KOPT-K1 (cell line): ENCODE measurements at regions not wholly inside any gene's neighbourhood (a gene's known extent, or its start where the extent isn't known, plus 50 kb on each side); places are given as distances from the start of the nearest gene placed in this dataset.

Experiments used
- H3K27ac ChIP-seq: fragments of 200-600 bp; sonication (generic); 2 replicates; pipeline ENCODE4 v1.5.1; 2016; ENCODE audit warnings: antibody characterized with exemption, mild to moderate bottlenecking, low read depth, low read length; ENCODE audit not compliant: poor library complexity, severe bottlenecking
- H3K36me3 ChIP-seq: fragments of 200-600 bp; sonication (generic); 2 replicates; pipeline ENCODE4 v1.5.1; 2017; ENCODE audit warnings: antibody characterized with exemption, mild to moderate bottlenecking, low read length, moderate library complexity; ENCODE audit not compliant: insufficient read depth
- H3K9me3 ChIP-seq: fragments of 200-600 bp; sonication (generic); 2 replicates; pipeline ENCODE4 v1.5.1; 2017; ENCODE audit warnings: antibody characterized with exemption, low read length, mild to moderate bottlenecking; ENCODE audit not compliant: insufficient read depth, poor library complexity, severe bottlenecking

DNA sequence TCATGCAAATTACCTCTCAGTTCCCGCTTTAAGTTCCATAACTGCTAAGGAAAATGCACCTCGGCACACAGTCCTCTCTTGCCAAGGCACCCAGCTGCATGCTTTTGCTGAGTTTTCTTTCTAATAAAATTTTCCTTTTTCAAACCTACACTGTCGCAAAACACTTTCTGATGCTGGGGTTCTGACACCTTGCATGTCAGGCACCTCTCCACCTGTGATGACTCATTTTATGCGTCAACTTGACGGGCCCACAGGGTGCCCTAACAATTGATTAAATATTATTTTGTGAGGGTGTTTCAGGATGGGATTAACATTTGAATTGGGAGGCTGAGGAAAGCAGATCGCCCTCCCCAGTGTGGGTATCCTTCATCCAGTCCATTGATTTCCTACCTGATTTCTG lies 291.0 kb upstream of the STS start:
- Histone ChIP-seq H3K27ac (no peak overlapping the region), H3K9me3 (peaks cover 9% of the 10 kb centered on the region), H3K36me3 (no peaks in the 10 kb centered on the region)

DNA sequence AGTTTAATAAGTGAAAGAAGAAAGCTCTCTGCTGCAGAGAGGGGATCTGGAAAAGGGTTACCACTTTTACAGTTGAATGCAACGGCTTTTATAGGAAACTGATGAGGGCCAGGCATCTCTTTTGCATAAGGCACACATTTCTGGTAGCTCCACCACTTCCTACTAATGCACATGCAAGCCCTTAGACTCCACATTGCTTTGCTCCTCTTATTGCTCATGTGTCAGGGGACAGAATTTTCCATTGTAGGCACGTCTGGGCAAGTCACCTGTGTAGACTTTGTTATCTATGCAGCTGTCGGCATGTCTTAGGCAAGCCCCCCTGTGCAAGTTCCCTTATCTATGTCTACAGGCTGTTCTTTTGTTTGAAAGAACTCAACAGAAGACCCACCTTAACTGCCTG lies 294.6 kb upstream of the STS start:
- Histone ChIP-seq H3K9me3 (no peaks in the 10 kb centered on the region), H3K36me3 (no peaks in the 10 kb centered on the region), H3K27ac (no peak overlapping the region)

DNA sequence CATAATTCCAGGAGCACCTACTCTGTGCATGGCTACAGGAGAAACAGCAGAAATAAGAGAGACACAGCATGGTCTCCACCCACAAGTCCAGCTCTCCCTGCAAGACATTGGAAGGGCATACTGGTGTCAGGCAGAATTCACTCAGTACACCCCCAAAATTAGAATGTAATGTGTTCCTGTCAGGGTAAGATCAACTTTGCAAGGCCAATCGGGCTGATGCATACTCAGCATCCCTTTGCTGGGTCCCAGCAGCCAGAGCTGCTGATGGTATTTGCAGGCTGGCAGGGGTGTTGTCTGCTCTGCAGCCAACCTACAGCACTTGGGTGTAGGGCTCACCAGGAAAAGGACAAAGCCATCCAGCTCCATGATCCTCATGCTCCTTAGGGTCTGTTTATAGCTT lies 295.4 kb upstream of the STS start:
- Histone ChIP-seq H3K36me3 (no peaks in the 10 kb centered on the region), H3K27ac (no peak overlapping the region), H3K9me3 (no peaks in the 10 kb centered on the region)

DNA sequence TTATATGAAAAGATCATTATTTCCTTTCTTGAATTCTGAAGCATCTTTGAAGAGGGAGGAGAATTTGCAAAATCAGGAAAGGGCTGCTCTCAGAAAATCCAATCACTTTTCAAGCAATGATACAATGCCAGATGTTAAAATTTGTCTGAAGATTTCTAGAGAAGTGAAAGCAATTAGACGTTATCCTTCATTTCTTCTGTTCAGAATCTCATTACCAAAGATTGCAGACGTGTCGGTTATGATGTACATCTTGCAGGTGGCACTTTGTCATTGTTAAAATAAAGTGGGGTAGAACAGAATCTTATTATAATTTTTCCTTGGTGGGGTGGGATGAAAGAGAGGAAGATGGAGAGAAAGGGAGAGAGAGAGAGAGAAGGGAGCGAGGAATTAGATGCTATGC lies 296.4 kb upstream of the STS start:
- Histone ChIP-seq H3K9me3 (no peaks in the 10 kb centered on the region), H3K36me3 (no peaks in the 10 kb centered on the region), H3K27ac (no peak overlapping the region)

DNA sequence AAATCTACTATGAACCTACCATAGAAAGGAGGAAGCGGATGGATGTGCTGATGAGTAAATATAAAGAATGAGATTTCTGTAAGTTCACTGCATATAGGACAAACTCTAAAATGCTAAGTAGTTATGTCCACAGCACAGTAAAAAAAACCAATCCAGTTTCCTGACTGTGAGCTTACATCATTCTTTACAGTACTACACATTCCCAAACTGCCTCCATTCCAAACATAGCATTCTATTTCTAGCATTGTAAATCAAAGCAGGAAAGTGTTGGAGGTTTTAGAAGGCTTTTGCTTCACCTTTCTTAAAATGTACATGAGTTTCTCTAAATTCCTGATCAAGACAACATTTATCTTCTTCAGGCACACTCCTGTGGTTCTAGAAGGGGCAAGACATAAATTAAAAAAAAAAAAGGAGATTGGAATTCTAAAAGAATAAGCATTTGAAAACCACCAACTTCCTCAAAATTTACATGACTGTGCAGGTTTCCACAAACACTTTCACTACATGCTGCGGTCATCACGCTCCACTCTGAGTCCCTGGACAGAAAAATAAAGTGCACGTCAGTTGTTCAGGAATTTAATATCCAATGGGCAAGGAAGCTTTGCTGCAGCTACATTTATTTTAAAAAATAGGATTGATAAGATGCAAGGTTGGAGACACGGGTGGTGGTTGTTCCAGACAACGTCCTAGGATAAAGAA lies 297.6 kb upstream of the STS start:
- no peak overlapping the region for H3K27ac ChIP-seq
- no peaks in the 10 kb centered on the region for H3K9me3 ChIP-seq
- H3K36me3 ChIP-seq, result no peaks in the 10 kb centered on the region

DNA sequence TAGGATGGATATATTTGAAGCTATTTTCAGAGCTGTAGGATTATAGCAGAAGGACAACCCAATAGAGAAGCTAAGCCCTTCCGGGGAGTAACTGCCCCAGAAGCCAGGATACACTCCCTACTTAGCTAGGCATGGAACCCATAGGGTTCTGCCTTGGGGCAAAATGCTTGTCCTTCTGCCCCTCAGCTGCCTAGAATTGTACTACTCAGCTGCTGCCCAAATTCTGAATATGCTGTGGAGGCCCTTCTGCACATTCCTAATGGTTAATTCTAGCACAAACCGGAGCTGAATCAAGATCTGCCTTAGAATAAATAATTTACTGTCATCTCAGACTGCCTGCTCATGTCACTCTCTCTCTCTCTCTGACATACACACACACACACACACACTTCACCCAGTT lies 297.7 kb upstream of the VCX3A start:
- H3K36me3 ChIP-seq, result no peaks in the 10 kb centered on the region
- no peaks in the 10 kb centered on the region for H3K9me3 ChIP-seq
- no peak overlapping the region for H3K27ac ChIP-seq

DNA sequence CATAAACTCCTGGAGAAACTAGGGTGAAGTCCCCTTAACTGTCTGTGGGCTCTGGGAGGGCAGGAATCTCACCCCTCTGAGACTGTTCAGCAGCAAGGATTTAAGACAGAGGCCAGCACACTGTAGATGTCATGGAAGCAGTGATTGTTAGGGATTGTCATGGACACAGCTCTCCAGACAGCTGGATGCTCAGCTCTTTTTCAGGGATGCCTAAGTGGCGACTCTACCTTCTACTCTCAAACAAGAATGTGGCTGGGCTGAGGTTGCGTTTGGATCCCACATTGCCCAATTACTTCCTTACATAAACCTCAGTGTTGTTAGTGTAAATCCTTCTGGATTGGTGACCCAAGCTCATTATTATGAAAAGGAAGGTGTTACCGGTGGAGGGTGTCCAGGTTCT lies 291.9 kb upstream of the VCX3A start:
- H3K36me3 ChIP-seq, result no peaks in the 10 kb centered on the region
- H3K27ac ChIP-seq, result no peak overlapping the region
- no peaks in the 10 kb centered on the region for H3K9me3 ChIP-seq

DNA sequence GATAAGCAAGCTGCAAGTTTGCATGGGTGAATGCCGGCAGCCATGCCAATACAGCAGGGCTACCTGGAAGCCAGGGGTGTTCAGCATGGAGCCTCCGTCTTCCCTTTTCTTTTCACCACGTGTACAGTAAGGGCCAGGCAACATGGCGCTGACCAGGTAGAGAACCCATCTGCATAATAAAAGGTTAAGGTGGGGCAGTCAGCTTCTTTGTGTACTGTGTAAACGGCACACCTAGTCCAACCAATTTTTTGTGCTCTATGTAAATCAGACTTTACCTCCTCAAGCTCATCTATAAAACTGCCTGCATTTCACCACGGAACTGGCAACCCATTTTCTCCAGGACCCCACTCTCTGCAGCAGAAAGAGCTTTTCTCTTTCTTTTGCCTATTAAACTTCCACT lies 286.8 kb upstream of the VCX3A start:
- no peaks in the 10 kb centered on the region for H3K36me3 ChIP-seq
- H3K9me3 ChIP-seq, result no peaks in the 10 kb centered on the region
- no peak overlapping the region for H3K27ac ChIP-seq

DNA sequence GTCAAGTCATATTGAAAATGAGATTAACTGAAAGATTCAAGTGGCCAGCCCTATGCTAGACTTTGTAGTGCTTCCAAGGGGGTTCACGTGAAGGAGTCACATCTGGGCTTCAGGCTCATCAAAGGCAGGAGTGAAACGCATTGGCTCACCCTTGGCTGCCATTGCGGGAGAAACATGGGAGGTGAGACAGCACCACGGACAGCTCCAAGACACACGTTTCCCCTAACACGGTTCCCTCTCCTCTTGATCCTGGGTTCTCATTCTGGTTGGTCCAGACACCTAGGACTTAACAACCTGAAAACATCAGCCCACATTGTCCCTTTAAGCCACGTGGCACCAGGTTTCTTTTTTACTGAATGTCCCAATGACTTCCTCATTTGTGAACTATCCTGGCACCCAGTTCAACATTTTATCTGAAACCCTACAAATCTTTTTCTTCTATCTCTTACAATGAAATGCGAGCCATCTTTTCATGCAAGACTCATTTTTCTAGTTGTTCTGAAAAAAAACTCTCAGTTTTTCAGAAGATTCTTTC lies 279.0 kb upstream of the VCX3A start:
- H3K36me3 ChIP-seq, result no peaks in the 10 kb centered on the region

DNA sequence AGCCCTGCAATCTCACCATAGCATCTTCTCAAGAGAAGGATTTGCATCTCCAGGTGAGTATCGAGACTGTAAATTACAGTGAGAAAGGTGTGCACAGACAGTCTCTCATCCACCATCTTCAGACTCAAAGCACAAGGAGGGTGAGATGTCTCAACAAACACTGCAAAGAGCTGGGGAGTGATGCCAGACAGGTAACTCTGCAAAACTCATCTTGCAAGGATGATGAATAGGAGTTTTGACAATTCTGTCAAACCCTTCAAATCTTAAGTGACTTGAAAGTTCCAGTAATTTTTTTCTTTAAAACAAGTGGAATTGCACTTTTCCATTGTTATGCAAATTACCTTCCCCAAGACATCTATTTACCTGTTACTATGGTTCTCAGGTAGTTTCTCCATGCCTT lies 277.2 kb upstream of the VCX3A start:
- H3K27ac ChIP-seq, result no peak overlapping the region
- H3K9me3 ChIP-seq, result no peaks in the 10 kb centered on the region
- H3K36me3 ChIP-seq, result no peaks in the 10 kb centered on the region

More for the DNA sequence above, 279.0 kb upstream of the VCX3A start:
- Histone ChIP-seq H3K27ac (no peak overlapping the region), H3K9me3 (no peaks in the 10 kb centered on the region)

DNA sequence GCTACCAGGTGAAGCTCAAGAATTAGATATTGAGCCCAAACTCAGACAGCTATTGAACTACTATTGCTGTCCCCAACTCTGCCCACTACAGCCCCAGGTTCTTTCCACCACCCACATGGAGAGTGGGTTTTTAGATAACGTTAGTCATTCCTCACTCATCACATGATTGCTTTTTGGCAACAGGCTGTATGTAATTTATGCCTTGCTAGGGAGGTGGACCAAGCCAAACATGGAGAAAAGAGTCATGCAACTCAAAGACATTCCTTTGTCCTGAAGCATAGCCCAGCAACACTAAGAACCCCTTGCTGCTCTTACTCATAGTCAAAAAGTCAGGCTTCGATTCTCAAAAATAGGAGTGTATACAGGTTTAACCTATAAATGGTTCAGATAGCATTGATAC lies 275.9 kb upstream of the VCX3A start:
- Histone ChIP-seq H3K36me3 (no peaks in the 10 kb centered on the region), H3K9me3 (no peaks in the 10 kb centered on the region), H3K27ac (no peak overlapping the region)

DNA sequence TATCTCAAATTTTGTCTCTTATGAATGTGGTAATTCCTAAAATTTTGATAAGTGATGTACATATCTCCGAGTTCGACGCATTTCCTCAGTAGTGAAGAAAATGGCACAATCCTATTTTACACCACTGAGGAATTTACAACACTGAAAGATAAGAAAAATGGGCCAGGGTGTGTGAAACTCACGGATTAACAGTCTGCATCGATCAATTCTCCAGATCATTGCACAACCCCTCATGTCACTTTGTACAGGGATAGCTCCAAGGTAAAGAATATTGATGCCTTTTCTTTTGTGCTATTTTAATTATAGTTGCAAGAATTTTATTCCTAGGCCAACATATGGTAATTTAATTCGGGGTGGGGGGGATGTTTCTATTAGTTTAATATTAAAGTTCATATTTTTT lies 268.7 kb upstream of the VCX3A start:
- Histone ChIP-seq H3K36me3 (no peaks in the 10 kb centered on the region), H3K9me3 (no peaks in the 10 kb centered on the region)

DNA sequence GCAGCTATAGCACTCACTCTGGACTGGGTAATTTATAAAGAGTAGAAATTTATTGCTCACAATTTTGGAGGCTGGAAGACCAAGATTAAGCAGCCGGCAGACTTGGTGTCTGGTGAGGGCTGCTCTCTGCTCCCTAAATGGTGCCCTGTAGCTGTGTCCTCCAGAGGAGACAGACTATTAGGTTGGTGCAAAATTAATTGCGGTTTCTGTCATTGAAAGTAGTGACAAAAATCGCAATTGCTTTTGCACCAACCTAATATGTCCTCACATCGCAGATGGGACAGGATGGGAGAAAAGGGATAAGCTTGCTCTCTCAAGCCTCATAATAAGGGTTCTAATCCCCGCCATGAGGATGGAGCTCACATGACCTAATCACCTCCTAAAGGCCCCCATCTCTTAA lies 258.1 kb upstream of the VCX3A start:
- Histone ChIP-seq H3K36me3 (no peaks in the 10 kb centered on the region), H3K9me3 (no peaks in the 10 kb centered on the region), H3K27ac (no peak overlapping the region)

More for the DNA sequence above, 268.7 kb upstream of the VCX3A start:
- no peak overlapping the region for H3K27ac ChIP-seq

DNA sequence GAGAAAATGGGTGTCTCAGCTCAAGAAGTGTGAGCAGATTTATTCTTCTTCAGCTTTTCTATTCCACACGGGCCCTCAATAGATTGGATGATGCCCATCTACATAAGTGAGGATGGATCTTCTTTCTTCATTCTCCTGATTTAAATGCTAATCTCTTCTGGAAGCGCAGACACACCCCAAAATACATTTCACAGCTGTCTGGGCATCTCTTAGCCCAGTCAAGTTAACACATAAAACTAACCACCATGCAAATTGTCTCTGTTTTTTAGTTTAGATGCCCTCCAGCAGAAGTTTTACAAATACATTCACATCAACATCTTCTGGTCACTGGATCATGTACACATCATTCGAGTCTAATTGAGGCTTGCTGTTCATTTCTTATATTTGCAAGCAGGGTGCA lies 249.0 kb upstream of the VCX3A start:
- Histone ChIP-seq H3K9me3 (no peaks in the 10 kb centered on the region), H3K27ac (no peak overlapping the region), H3K36me3 (no peaks in the 10 kb centered on the region)

DNA sequence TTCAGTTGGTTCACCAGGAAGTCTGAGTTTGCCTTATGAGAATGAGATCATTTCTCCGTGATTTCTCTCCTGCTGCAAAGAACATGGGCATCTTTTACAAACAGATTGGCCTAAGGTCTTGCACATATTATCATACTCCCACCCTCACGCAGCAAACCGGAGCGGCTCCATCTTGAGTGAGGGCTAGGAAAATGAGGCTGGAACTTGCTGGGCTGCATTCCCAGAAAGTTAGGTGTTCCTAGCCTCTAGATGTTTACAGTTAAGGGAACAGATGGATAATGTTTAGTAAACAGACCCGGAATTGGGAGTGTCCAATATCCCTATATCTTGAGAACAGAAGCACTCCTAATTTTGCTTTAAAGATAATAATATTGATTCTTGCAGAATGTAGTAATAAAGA lies 247.9 kb upstream of the VCX3A start:
- H3K9me3 ChIP-seq, result no peaks in the 10 kb centered on the region
- no peak overlapping the region for H3K27ac ChIP-seq
- no peaks in the 10 kb centered on the region for H3K36me3 ChIP-seq
